B cell (primary cell): ENCODE measurements at regions not wholly inside any gene's neighbourhood (a gene's known extent, or its start where the extent isn't known, plus 50 kb on each side); places are given as distances from the start of the nearest gene placed in this dataset.

ENCODE experiments used
- EZH2 ChIP-seq: IDR thresholded peaks from 2 replicates; pipeline ENCODE4 v1.6.1; 2012; ENCODE audit warnings: borderline replicate concordance, low read depth, mild to moderate bottlenecking, moderate library complexity, low read length; ENCODE audit not compliant: insufficient read depth, poor library complexity, severe bottlenecking
- TF ChIP-seq, protein P1 (sequence below): fragments of 200-600 bp; IDR thresholded peaks from one replicate; pipeline ENCODE4 v1.8.0; 2022; ENCODE audit warnings: antibody characterized with exemption, mild to moderate bottlenecking

DNA sequence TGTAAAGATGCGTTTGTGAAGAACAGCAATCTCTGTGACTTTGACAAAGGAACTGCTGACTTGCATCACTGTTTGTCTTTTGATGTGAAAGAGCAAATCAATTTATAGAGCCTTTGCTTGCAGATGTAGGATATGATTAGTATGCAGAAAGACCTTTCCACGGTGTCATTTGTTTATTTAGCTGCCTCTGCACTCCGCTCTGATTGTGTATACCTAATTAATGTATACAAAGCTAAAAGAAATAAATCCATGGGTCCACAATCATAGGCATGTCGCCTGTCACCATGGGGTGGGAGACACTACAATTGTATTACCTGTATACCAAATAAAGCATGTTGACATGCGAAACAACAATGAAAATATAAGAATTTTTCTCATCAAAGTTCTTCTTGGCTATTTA is 410.7 kb downstream of the MZT1 start:
- TF ChIP-seq, protein P1, sequence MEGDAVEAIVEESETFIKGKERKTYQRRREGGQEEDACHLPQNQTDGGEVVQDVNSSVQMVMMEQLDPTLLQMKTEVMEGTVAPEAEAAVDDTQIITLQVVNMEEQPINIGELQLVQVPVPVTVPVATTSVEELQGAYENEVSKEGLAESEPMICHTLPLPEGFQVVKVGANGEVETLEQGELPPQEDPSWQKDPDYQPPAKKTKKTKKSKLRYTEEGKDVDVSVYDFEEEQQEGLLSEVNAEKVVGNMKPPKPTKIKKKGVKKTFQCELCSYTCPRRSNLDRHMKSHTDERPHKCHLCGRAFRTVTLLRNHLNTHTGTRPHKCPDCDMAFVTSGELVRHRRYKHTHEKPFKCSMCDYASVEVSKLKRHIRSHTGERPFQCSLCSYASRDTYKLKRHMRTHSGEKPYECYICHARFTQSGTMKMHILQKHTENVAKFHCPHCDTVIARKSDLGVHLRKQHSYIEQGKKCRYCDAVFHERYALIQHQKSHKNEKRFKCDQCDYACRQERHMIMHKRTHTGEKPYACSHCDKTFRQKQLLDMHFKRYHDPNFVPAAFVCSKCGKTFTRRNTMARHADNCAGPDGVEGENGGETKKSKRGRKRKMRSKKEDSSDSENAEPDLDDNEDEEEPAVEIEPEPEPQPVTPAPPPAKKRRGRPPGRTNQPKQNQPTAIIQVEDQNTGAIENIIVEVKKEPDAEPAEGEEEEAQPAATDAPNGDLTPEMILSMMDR, result no peak
- TF ChIP-seq EZH2, result no peak
